Upper lobe of left lung (tissue), 6 donors: ENCODE measurements at regions not wholly inside any gene's neighbourhood (a gene's known extent, or its start where the extent isn't known, plus 50 kb on each side); places are given as distances from the start of the nearest gene placed in this dataset.

Experiments
- ATAC-seq, 2 donors: fragments of 200-7000 bp; cut with Tn5 transposase; one replicate each; pipeline ENCODE4 v1.9.1; 2022; ENCODE audit warnings: mild to moderate bottlenecking in 2 of 2, moderate library complexity in 2 of 2; ENCODE audit not compliant: low FRiP score in 2 of 2
- DNase-seq, 2 donors: peaks; one replicate each; pipeline ENCODE4 v3.0.0-alpha.2; 2019 to 2020
- H3K27ac ChIP-seq, 4 donors: fragments of 200-600 bp; sonication (generic); one replicate each; pipeline ENCODE4 v1.5.1; 2016 to 2019
- H3K27me3 ChIP-seq, 4 donors: fragments of 200-600 bp; sonication (generic); one replicate each; pipeline ENCODE4 v1.5.1; 2017 to 2019
- H3K36me3 ChIP-seq, 4 donors: fragments of 200-600 bp; sonication (generic); one replicate each; pipeline ENCODE4 v1.5.1; 2016 to 2019
- H3K4me1 ChIP-seq, 4 donors: fragments of 200-600 bp; sonication (generic); one replicate each; pipeline ENCODE4 v1.5.1; 2018 to 2019
- H3K4me3 ChIP-seq, 4 donors: fragments of 200-600 bp; sonication (generic); one replicate each; pipeline ENCODE4 v1.5.1; 2017 to 2019; ENCODE audit warnings: mild to moderate bottlenecking in 2 of 4, moderate library complexity in 1 of 4
- H3K9me3 ChIP-seq, 4 donors: fragments of 200-600 bp; sonication (generic); one replicate each; pipeline ENCODE4 v1.5.1; 2018 to 2019
- CTCF ChIP-seq, 6 experiments: fragments of 450-650 bp in 4 of 6; fragments of 200-600 bp in 2 of 6; sonication (generic) in 2 of 6; IDR thresholded peaks; one replicate each; pipeline ENCODE4 v1.5.1; 2016 to 2019; ENCODE audit warnings: antibody characterized with exemption in 6 of 6
- EP300 ChIP-seq, 4 donors: sonication (generic); formaldehyde crosslinking; IDR thresholded peaks; one replicate each; pipeline ENCODE4 v1.5.1; 2017; ENCODE audit warnings: antibody characterized with exemption in 4 of 4, control low read depth in 2 of 4
- POLR2A ChIP-seq, 4 donors: fragments of 450-650 bp; IDR thresholded peaks; one replicate each; pipeline ENCODE4 v1.5.1; 2016 to 2017; ENCODE audit warnings: antibody characterized with exemption in 4 of 4, mild to moderate bottlenecking in 2 of 4
- POLR2AphosphoS5 ChIP-seq, 2 donors: sonication (generic); formaldehyde crosslinking; IDR thresholded peaks; one replicate each; pipeline ENCODE4 v1.5.1; 2017; ENCODE audit warnings: antibody characterized with exemption in 2 of 2
- WGBS, 2 donors: methylation state at CpG; one replicate each; pipeline ENCODE4 v1.1.5; 2017 to 2018; 5-methylcytosine and 5-hydroxymethylcytosine counted together
- donor health status: DM: no; HTN: no; CAD: no; lungs with moderate emphysema.
- donor health status: DM: no; HTN: yes; CAD: no; lungs with severe emphysema.

- Histone ChIP-seq H3K27ac (no peak overlapping the region), H3K9me3 (no peaks in the 10 kb centered on the region), H3K36me3 (no peaks in the 10 kb centered on the region), H3K27me3 (no peaks in the 10 kb centered on the region), H3K4me3 (no peak overlapping the region), H3K4me1 (peaks cover 0 to 11% (median 0%) of the 10 kb centered on the region in 4 donors)
- ATAC-seq (no peak), DNase-seq (no peak)
- 82 to 86% methylated on average over 3 of the region's 3 CpGs for whole genome bisulfite sequencing, 2 donors
- TF ChIP-seq CTCF (IDR thresholded peaks at IDR 0.05): no peak
- no peak for TF ChIP-seq POLR2AphosphoS5 (IDR thresholded peaks at IDR 0.05)
- TF ChIP-seq POLR2A (IDR thresholded peaks at IDR 0.05): no peak
- no peak for TF ChIP-seq EP300 (IDR thresholded peaks at IDR 0.05)
Measured at GRCh38 chr1:112307930-112308591, 88.0 kb upstream of the CTTNBP2NL start.

GRCh38 chr1:112308716-112309115 lies 87.3 kb upstream of the CTTNBP2NL start:
- H3K4me1 ChIP-seq: peaks cover 0 to 11% (median 0%) of the 10 kb centered on the region in 4 donors
- ATAC-seq: no peak
- TF ChIP-seq POLR2AphosphoS5 (IDR thresholded peaks at IDR 0.05) (no peak), POLR2A (IDR thresholded peaks at IDR 0.05) (no peak), EP300 (IDR thresholded peaks at IDR 0.05) (no peak), CTCF (IDR thresholded peaks at IDR 0.05) (no peak)
- 80 to 84% methylated on average over 4 to 5 of the region's 5 CpGs for WGBS, 2 donors
- no peaks in the 10 kb centered on the region for H3K36me3 ChIP-seq
- no peak overlapping the region for H3K4me3 ChIP-seq
- no peaks in the 10 kb centered on the region for H3K27me3 ChIP-seq
- no peak for DNase-seq
- no peak overlapping the region for H3K27ac ChIP-seq
- no peaks in the 10 kb centered on the region for H3K9me3 ChIP-seq

GRCh38 chr1:112309499-112309898 lies 86.5 kb upstream of the CTTNBP2NL start:
- Histone ChIP-seq H3K9me3 (no peaks in the 10 kb centered on the region), H3K27me3 (no peaks in the 10 kb centered on the region), H3K4me3 (no peak overlapping the region), H3K36me3 (no peaks in the 10 kb centered on the region), H3K27ac (no peak overlapping the region), H3K4me1 (peaks cover 0 to 11% (median 0%) of the 10 kb centered on the region in 4 donors)
- ATAC-seq (peak in 1 of 2 donors; percentile 71), DNase-seq (peak in 1 of 2 donors; percentile 68)
- TF ChIP-seq EP300 (IDR thresholded peaks at IDR 0.05) (no peak), CTCF (IDR thresholded peaks at IDR 0.05) (no peak), POLR2A (IDR thresholded peaks at IDR 0.05) (no peak), POLR2AphosphoS5 (IDR thresholded peaks at IDR 0.05) (no peak)
- WGBS, 2 donors: 58 to 73% methylated on average over 5 of the region's 5 CpGs

- no peak overlapping the region for H3K27ac ChIP-seq
- TF ChIP-seq POLR2A (IDR thresholded peaks at IDR 0.05) (no peak), EP300 (IDR thresholded peaks at IDR 0.05) (no peak), CTCF (IDR thresholded peaks at IDR 0.05) (no peak), POLR2AphosphoS5 (IDR thresholded peaks at IDR 0.05) (peak in 1 of 2 donors; percentile 17)
- ATAC-seq: no peak
- 52 to 63% methylated on average over 4 to 5 of the region's 5 CpGs for WGBS, 2 donors
- peaks cover 0 to 26% (median 6%) of the 10 kb centered on the region in 4 donors for H3K4me1 ChIP-seq
- DNase-seq: no peak
- no peak overlapping the region for H3K4me3 ChIP-seq
- H3K27me3 ChIP-seq: no peaks in the 10 kb centered on the region
- no peaks in the 10 kb centered on the region for H3K9me3 ChIP-seq
- H3K36me3 ChIP-seq: no peaks in the 10 kb centered on the region
Measured at GRCh38 chr1:112312315-112312714, 83.7 kb upstream of the CTTNBP2NL start.

- H3K27me3 ChIP-seq: no peaks in the 10 kb centered on the region
- H3K9me3 ChIP-seq: no peaks in the 10 kb centered on the region
- TF ChIP-seq POLR2A (IDR thresholded peaks at IDR 0.05): no peak
- no peak for TF ChIP-seq POLR2AphosphoS5 (IDR thresholded peaks at IDR 0.05)
- TF ChIP-seq EP300 (IDR thresholded peaks at IDR 0.05): no peak
- no peak for TF ChIP-seq CTCF (IDR thresholded peaks at IDR 0.05)
- H3K27ac ChIP-seq: no peak overlapping the region
- no peak for ATAC-seq
- DNase-seq: no peak
- no peak overlapping the region for H3K4me3 ChIP-seq
- H3K4me1 ChIP-seq: peaks cover 0 to 32% (median 7%) of the 10 kb centered on the region in 4 donors
- 58 to 67% methylated on average over 5 of the region's 5 CpGs for WGBS, 2 donors
- H3K36me3 ChIP-seq: no peaks in the 10 kb centered on the region
Measured at GRCh38 chr1:112312879-112313278, 83.1 kb upstream of the CTTNBP2NL start.
